ENCODE measurements at regions not wholly inside any gene's neighbourhood (a gene's known extent, or its start where the extent isn't known, plus 50 kb on each side); places are given as distances from the start of the nearest gene placed in this dataset.

DNA sequence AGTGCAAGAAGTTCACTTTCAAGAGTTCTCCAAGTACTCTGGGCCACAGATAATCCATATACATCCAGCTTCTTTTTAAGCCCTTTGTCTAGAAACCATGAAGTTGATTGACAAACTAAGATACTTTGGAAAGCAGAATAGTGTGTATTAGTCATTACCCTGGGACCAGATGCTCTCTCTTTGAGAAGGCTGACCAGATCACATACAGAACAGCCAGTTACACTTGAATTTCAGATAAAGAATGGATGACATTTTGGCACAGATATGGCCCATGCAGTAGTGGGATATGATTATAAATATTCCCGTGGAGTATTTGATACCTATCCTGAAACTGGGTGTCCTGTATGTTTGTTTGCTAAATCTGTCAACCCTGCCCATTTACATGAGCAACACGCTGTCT is 414.2 kb downstream of the KLF5 start:
- no peak overlapping the region for H2BK15ac ChIP-seq (ENCODE audit: low read depth, low read length)
- dilution Hi-C loops (cut with HindIII; ENCODE audit: low sequenced_read_pairs, unreplicated experiment) (no loop called here), in situ Hi-C loops (cut with MboI; ENCODE audit: low sequenced_read_pairs) (no loop called here), intact Hi-C loops (cut with micrococcal nuclease) (no loop called here)
- no peak overlapping the region for H3K18ac ChIP-seq (ENCODE audit: low read depth, low read length)
- H3K27me3 ChIP-seq (ENCODE audit: control insufficient read depth, insufficient read depth, low read length), result no peaks in the 10 kb centered on the region
- BruUV-seq (replicated peaks), result no TSS peak
- ATAC-seq (ENCODE audit: low read depth), result no peak
- no peaks in the 10 kb centered on the region for H3K79me1 ChIP-seq (ENCODE audit: low read depth in 1 of 2, low read length in 2 of 2)
- no peaks in the 10 kb centered on the region for H3K36me3 ChIP-seq (ENCODE audit: control insufficient read depth, insufficient read depth, low read length)
- TF ChIP-seq RAD21 (IDR thresholded peaks at IDR 0.05; ENCODE audit: low read length), result no peak
- no peak overlapping the region for H3K9ac ChIP-seq (ENCODE audit: low read depth, low read length)
- no peak overlapping the region for H2BK20ac ChIP-seq (ENCODE audit: low read depth, low read length)
- no peak overlapping the region for H3K4me3 ChIP-seq (ENCODE audit: insufficient read depth, low read depth, low read length)
- H3K14ac ChIP-seq (replicated peaks; ENCODE audit: low read depth, low read length), result no peak overlapping the region
- no CpG with 5 or more reads among the region's 2 CpGs for WGBS, 2 experiments (ENCODE audit: extremely low coverage in 2 of 2, insufficient read length in 1 of 2)
- no peaks in the 10 kb centered on the region for H3K4me1 ChIP-seq (ENCODE audit: control insufficient read depth, insufficient read depth, low read length)
- H2AK9ac ChIP-seq (replicated peaks; ENCODE audit: low read depth, low read length, poor library complexity), result no peak overlapping the region
- H2AK5ac ChIP-seq (ENCODE audit: low read depth, low read length), result no peak overlapping the region
- ChIA-PET POLR2A (ENCODE audit: unreplicated experiment) (no interaction called here), CTCF (no interaction called here)
- no peak overlapping the region for H3K4me2 ChIP-seq (ENCODE audit: low read depth, low read length)
- H3K9me1 ChIP-seq (ENCODE audit: insufficient read depth, low read length), result no peaks in the 10 kb centered on the region
- no peaks in the 10 kb centered on the region for H4K20me1 ChIP-seq (ENCODE audit: insufficient read depth, low read length)
- H3K9me3 ChIP-seq (ENCODE audit: control insufficient read depth, insufficient read depth, low read length), result no peaks in the 10 kb centered on the region
- no peak overlapping the region for H2BK120ac ChIP-seq (ENCODE audit: low read depth, low read length)
- no peak overlapping the region for H2AFZ ChIP-seq (replicated peaks; ENCODE audit: low read length, poor library complexity)
- H3K4ac ChIP-seq (ENCODE audit: low read depth, low read length), result no peak overlapping the region
- H4K5ac ChIP-seq (ENCODE audit: low read depth, low read length), result no peak overlapping the region
- H3K23ac ChIP-seq (ENCODE audit: low read depth, low read length), result no peak overlapping the region
- H3K27ac ChIP-seq (ENCODE audit: insufficient read depth, low read length), result no peak overlapping the region
- no peak overlapping the region for H4K91ac ChIP-seq (ENCODE audit: insufficient read depth, low read depth, low read length)
- H4K8ac ChIP-seq (ENCODE audit: low read depth in 2 of 2, low read length in 2 of 2), result no peak overlapping the region
- no peak overlapping the region for H2BK5ac ChIP-seq (ENCODE audit: low read depth, low read length, poor library complexity, severe bottlenecking)
- no peak overlapping the region for H3K56ac ChIP-seq (ENCODE audit: extremely low read depth, insufficient read depth, low read length)
- no peak for DNase-seq
